ENCODE measurements at regions not wholly inside any gene's neighbourhood (a gene's known extent, or its start where the extent isn't known, plus 50 kb on each side); places are given as distances from the start of the nearest gene placed in this dataset.

- TF ChIP-seq CTCF (IDR thresholded peaks at IDR 0.05) = no peak
- no peak for TF ChIP-seq EZH2 (IDR thresholded peaks at IDR 0.05; ENCODE audit: borderline replicate concordance, insufficient read depth, low read depth, low read length, poor library complexity, severe bottlenecking)
These were observed 609.1 kb upstream of the ANKRD30A start for GRCh38 chr10:36516281-36516680.

All from B cell (primary cell).